Bronchial epithelial cell (primary cell): ENCODE measurements at regions not wholly inside any gene's neighbourhood (a gene's known extent, or its start where the extent isn't known, plus 50 kb on each side); places are given as distances from the start of the nearest gene placed in this dataset.

Experiments used
- DNase-seq: peaks from one replicate; pipeline ENCODE4 v3.0.0-alpha.2; 2010; ENCODE audit warnings: low read depth
- FAIRE-seq: peaks from 2 replicates; lab custom pipeline; 2011; peaks lifted over from hg19 to GRCh38; lab: Jason Lieb, UNC
- H3K27me3 ChIP-seq: 2 replicates; pipeline ENCODE4 v1.5.1; 2011; ENCODE audit warnings: low read length; ENCODE audit not compliant: control insufficient read depth, insufficient read depth
- H3K36me3 ChIP-seq: 2 replicates; pipeline ENCODE4 v1.5.1; 2011; ENCODE audit warnings: low read length; ENCODE audit not compliant: control insufficient read depth, insufficient read depth
- H3K4me3 ChIP-seq: 2 replicates; pipeline ENCODE4 v1.5.1; 2011; ENCODE audit warnings: mild to moderate bottlenecking, low read depth, low read length, control low read depth
- CTCF ChIP-seq: IDR thresholded peaks from 2 replicates; pipeline ENCODE4 v1.5.1; 2011; ENCODE audit warnings: mild to moderate bottlenecking, moderate library complexity, low read length, control low read depth, inconsistent platforms; ENCODE audit not compliant: insufficient read depth, severe bottlenecking

GRCh38 chr13:84049443-84050219, 167.4 kb upstream of the SLITRK1 start:
- DNase-seq (no peak), FAIRE-seq (no peak)
- Histone ChIP-seq H3K4me3 (no peak overlapping the region), H3K27me3 (no peaks in the 10 kb centered on the region), H3K36me3 (no peaks in the 10 kb centered on the region)
- TF ChIP-seq CTCF: no peak

GRCh38 chr13:84044805-84045204, 162.5 kb upstream of the SLITRK1 start:
- no peaks in the 10 kb centered on the region for H3K36me3 ChIP-seq
- H3K27me3 ChIP-seq: no peaks in the 10 kb centered on the region
- no peak for DNase-seq
- no peak overlapping the region for H3K4me3 ChIP-seq
- FAIRE-seq: no peak
- TF ChIP-seq CTCF: no peak

- no peak for FAIRE-seq
- Histone ChIP-seq H3K4me3 (no peak overlapping the region), H3K36me3 (no peaks in the 10 kb centered on the region), H3K27me3 (no peaks in the 10 kb centered on the region)
- TF ChIP-seq CTCF: no peak
- DNase-seq: no peak
Observed at GRCh38 chr13:84038001-84038400, 155.7 kb upstream of the SLITRK1 start.

GRCh38 chr13:84032116-84032515, 149.8 kb upstream of the SLITRK1 start:
- no peak overlapping the region for H3K4me3 ChIP-seq
- TF ChIP-seq CTCF: no peak
- FAIRE-seq (no peak), DNase-seq (no peak)
- H3K36me3 ChIP-seq: no peaks in the 10 kb centered on the region
- H3K27me3 ChIP-seq: no peaks in the 10 kb centered on the region

- no peak for FAIRE-seq
Observed at GRCh38 chr13:84031120-84031519, 148.8 kb upstream of the SLITRK1 start.

More at GRCh38 chr13:84031120-84031519, 148.8 kb upstream of the SLITRK1 start:
- no peak for DNase-seq
- H3K4me3 ChIP-seq: no peak overlapping the region
- no peak for TF ChIP-seq CTCF
- H3K36me3 ChIP-seq: no peaks in the 10 kb centered on the region
- H3K27me3 ChIP-seq: no peaks in the 10 kb centered on the region
